ENCODE measurements at regions not wholly inside any gene's neighbourhood (a gene's known extent, or its start where the extent isn't known, plus 50 kb on each side); places are given as distances from the start of the nearest gene placed in this dataset.

- no peak overlapping the region for H3K4me3 ChIP-seq (ENCODE audit: insufficient read depth, low read depth, low read length)
- H2AFZ ChIP-seq (replicated peaks; ENCODE audit: low read length, poor library complexity) = peak overlapping the region; percentile 73
- ATAC-seq (ENCODE audit: low read depth) = no peak
- H3K4me1 ChIP-seq (ENCODE audit: control insufficient read depth, insufficient read depth, low read length) = peaks cover 26% of the 10 kb centered on the region
- no peaks in the 10 kb centered on the region for H3K9me3 ChIP-seq (ENCODE audit: control insufficient read depth, insufficient read depth, low read length)
- peak overlapping the region; percentile 86 for H3K4ac ChIP-seq (ENCODE audit: low read depth, low read length)
- H2BK120ac ChIP-seq (ENCODE audit: low read depth, low read length) = peak overlapping the region; percentile 83
- peak overlapping the region; percentile 5; the same call in 1 of the 2 replicates for H4K5ac ChIP-seq (ENCODE audit: low read depth, low read length)
- TF ChIP-seq CHD1 (IDR thresholded peaks at IDR 0.05; ENCODE audit: low read depth, low read length) (no peak), POLR2A (IDR thresholded peaks at IDR 0.05; ENCODE audit: low read depth, low read length) (no peak), RAD21 (IDR thresholded peaks at IDR 0.05; ENCODE audit: low read length) (no peak), NFE2L2 (IDR thresholded peaks at IDR 0.05; ENCODE audit: low read depth, low read length) (no peak), FOS (IDR thresholded peaks at IDR 0.05; ENCODE audit: low read depth, low read length) (no peak), MXI1 (IDR thresholded peaks at IDR 0.05; ENCODE audit: borderline replicate concordance, low read depth, low read length) (no peak), SMC3 (IDR thresholded peaks at IDR 0.05; ENCODE audit: low read depth, low read length) (no peak), CTCF (conservative IDR thresholded peaks at IDR 0.05; ENCODE audit: low read depth, low read length) (no peak)
- H4K20me1 ChIP-seq (ENCODE audit: insufficient read depth, low read length) = no peaks in the 10 kb centered on the region
- H4K91ac ChIP-seq (ENCODE audit: insufficient read depth, low read depth, low read length) = peak overlapping the region; percentile 81
- DNase-seq = no peak
- H3K18ac ChIP-seq (ENCODE audit: low read depth, low read length) = peak overlapping the region; percentile 38; the same call in 1 of the 2 replicates
- no peak overlapping the region for H2BK5ac ChIP-seq (ENCODE audit: low read depth, low read length, poor library complexity, severe bottlenecking)
- no peak overlapping the region for H3K9ac ChIP-seq (ENCODE audit: low read depth, low read length)
- H3K79me1 ChIP-seq (ENCODE audit: low read depth in 1 of 2, low read length in 2 of 2) = no peaks in the 10 kb centered on the region
- 90% methylated on average over 5 of the region's 14 CpGs; no CpG with 5 or more reads in 1 of the 2 experiments for WGBS, 2 experiments (ENCODE audit: extremely low coverage in 2 of 2, insufficient read length in 1 of 2)
- in situ Hi-C loops (cut with MboI; ENCODE audit: low sequenced_read_pairs) = no loop called here
- no peaks in the 10 kb centered on the region for H3K27me3 ChIP-seq (ENCODE audit: control insufficient read depth, insufficient read depth, low read length)
- H3K4me2 ChIP-seq (ENCODE audit: low read depth, low read length) = no peak overlapping the region
- H3K23ac ChIP-seq (ENCODE audit: low read depth, low read length) = no peak overlapping the region
- peak overlapping the region; percentile 50; the same call in 2 of the 3 replicates for H2BK15ac ChIP-seq (ENCODE audit: low read depth, low read length)
- dilution Hi-C loops (cut with HindIII; ENCODE audit: low sequenced_read_pairs, unreplicated experiment) = no loop called here
- intact Hi-C loops (cut with micrococcal nuclease) = loop anchor here (5.0 kb wide), 1 partner anchor 73 kb away; no protein-coding TSS in a partner anchor
- peak overlapping the region; percentile 76; the same call in 1 of the 2 replicates for H2AK5ac ChIP-seq (ENCODE audit: low read depth, low read length)
- ChIA-PET CTCF (interaction anchor here (0.7 to 1.1 kb wide), 2 partner anchors 15 to 25 kb away, joined by 3 to 4 read pairs; no protein-coding TSS in a partner anchor), POLR2A (ENCODE audit: unreplicated experiment) (interaction anchor here (0.9 kb wide), 1 partner anchor 25 kb away, joined by 3 read pairs; no protein-coding TSS in a partner anchor)
- H2BK20ac ChIP-seq (ENCODE audit: low read depth, low read length) = peak overlapping the region; percentile 64
- H4K8ac ChIP-seq (ENCODE audit: low read depth in 2 of 2, low read length in 2 of 2) = peak overlapping the region; percentile 46 to 63; a peak in 2 of 4 replicates
- no peak overlapping the region for H3K56ac ChIP-seq (ENCODE audit: extremely low read depth, insufficient read depth, low read length)
- H3K27ac ChIP-seq (ENCODE audit: insufficient read depth, low read length) = no peak overlapping the region
- BruUV-seq (replicated peaks) = no TSS peak
- peak overlapping the region; percentile 10 for H2AK9ac ChIP-seq (replicated peaks; ENCODE audit: low read depth, low read length, poor library complexity)
- peaks cover 11% of the 10 kb centered on the region; the same call in 1 of the 2 replicates for H3K9me1 ChIP-seq (ENCODE audit: insufficient read depth, low read length)
- H3K36me3 ChIP-seq (ENCODE audit: control insufficient read depth, insufficient read depth, low read length) = no peaks in the 10 kb centered on the region
- peak overlapping the region; percentile 5; the same call in 1 of the 2 replicates for H3K14ac ChIP-seq (replicated peaks; ENCODE audit: low read depth, low read length)
Measured at GRCh38 chr5:173499471-173500212, 116.8 kb downstream of the BOD1 start.
